Stimulated activated memory B cell treated with anti-CD40 and anti-IgM and Interleukin-4, amounts not matched to agents 10 μg/mL and 1 μg/mL and 100 μg/mL, for 72 hours (primary cell): ENCODE measurements at regions not wholly inside any gene's neighbourhood (a gene's known extent, or its start where the extent isn't known, plus 50 kb on each side); places are given as distances from the start of the nearest gene placed in this dataset.

Source experiments
- ATAC-seq: fragments of 150-1000 bp; cut with Tn5 transposase; 2 replicates; pipeline ENCODE4 v1.10.0; 2021
- H3K27ac Mint-ChIP-seq: one replicate; pipeline ENCODE4 v1.8.0; 2022; ENCODE audit warnings: mild to moderate bottlenecking, mixed read lengths
- H3K27me3 Mint-ChIP-seq: one replicate; pipeline ENCODE4 v1.8.0; 2022; ENCODE audit warnings: mixed read lengths
- H3K36me3 Mint-ChIP-seq: one replicate; pipeline ENCODE4 v1.8.0; 2022; ENCODE audit warnings: mixed read lengths
- H3K4me1 Mint-ChIP-seq: one replicate; pipeline ENCODE4 v1.8.0; 2022; ENCODE audit warnings: mixed read lengths
- H3K4me3 Mint-ChIP-seq: one replicate; pipeline ENCODE4 v1.8.0; 2022; ENCODE audit warnings: mild to moderate bottlenecking, moderate library complexity, mixed read lengths
- H3K9me3 Mint-ChIP-seq: one replicate; pipeline ENCODE4 v1.8.0; 2022; ENCODE audit warnings: mixed read lengths

- ATAC-seq: no peak
- peaks cover 35% of the 10 kb centered on the region for H3K4me1 Mint-ChIP-seq
- H3K27me3 Mint-ChIP-seq: no peaks in the 10 kb centered on the region
- no peaks in the 10 kb centered on the region for H3K36me3 Mint-ChIP-seq
- no peaks in the 10 kb centered on the region for H3K9me3 Mint-ChIP-seq
- H3K4me3 Mint-ChIP-seq: no peak overlapping the region
- no peak overlapping the region for H3K27ac Mint-ChIP-seq
Observed at GRCh38 chr14:61638595-61639387, 56.5 kb upstream of the HIF1A start.

- Mint-ChIP-seq H3K36me3 (no peaks in the 10 kb centered on the region), H3K27ac (no peak overlapping the region)
- no peak for ATAC-seq
Observed at GRCh38 chr14:61640158-61641136, 54.9 kb upstream of the HIF1A start.

GRCh38 chr14:61641914-61642613 lies 53.2 kb upstream of the HIF1A start:
- no peak for ATAC-seq
- no peaks in the 10 kb centered on the region for H3K9me3 Mint-ChIP-seq
- H3K27ac Mint-ChIP-seq: no peak overlapping the region
- H3K27me3 Mint-ChIP-seq: no peaks in the 10 kb centered on the region
- no peak overlapping the region for H3K4me3 Mint-ChIP-seq
- H3K4me1 Mint-ChIP-seq: peaks cover 32% of the 10 kb centered on the region
- no peaks in the 10 kb centered on the region for H3K36me3 Mint-ChIP-seq

More at GRCh38 chr14:61640158-61641136, 54.9 kb upstream of the HIF1A start:
- peaks cover 46% of the 10 kb centered on the region for H3K4me1 Mint-ChIP-seq
- no peak overlapping the region for H3K4me3 Mint-ChIP-seq
- H3K9me3 Mint-ChIP-seq: no peaks in the 10 kb centered on the region
- H3K27me3 Mint-ChIP-seq: no peaks in the 10 kb centered on the region

DNA sequence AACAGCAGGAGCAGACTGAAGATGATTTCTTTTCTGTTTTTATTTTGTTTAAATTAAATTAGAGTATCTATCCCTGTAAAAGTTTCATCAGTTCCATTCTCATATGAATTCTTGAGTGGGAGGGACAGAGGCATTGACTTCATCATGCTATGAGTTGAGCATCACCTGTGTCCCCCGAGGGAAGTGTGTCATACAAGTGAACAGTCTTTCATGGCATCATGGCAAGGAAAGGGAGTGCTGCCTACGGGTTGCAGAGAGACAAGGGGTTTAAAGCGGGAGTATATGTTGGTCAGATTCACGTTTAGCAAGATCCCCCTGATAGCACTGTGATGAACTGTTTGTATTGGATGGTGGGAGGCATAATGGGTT lies 52.7 kb upstream of the HIF1A start:
- ATAC-seq: no peak
- Mint-ChIP-seq H3K27me3 (no peaks in the 10 kb centered on the region), H3K4me3 (no peak overlapping the region), H3K27ac (no peak overlapping the region), H3K4me1 (peaks cover 28% of the 10 kb centered on the region), H3K9me3 (no peaks in the 10 kb centered on the region), H3K36me3 (no peaks in the 10 kb centered on the region)

DNA sequence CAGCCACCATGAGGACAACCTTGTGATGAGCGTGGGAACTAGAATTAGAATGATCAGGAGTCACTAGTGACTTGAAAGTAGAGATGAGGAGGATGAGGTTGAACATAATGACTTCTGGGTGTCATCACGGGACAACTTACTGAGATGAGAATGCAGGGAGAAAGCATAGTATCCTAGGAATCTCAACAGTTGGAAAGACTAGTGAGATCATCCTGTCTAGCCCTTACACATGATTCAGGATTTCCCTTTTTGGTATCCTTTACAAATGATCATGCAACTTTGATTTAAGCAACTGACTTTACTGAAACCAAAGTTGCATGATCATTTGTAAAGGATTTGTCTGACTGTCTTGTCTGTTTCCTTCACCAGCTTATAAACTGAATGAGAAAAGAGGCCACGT lies 51.8 kb upstream of the HIF1A start:
- peak overlapping the region; percentile 75 for H3K27ac Mint-ChIP-seq
- H3K27me3 Mint-ChIP-seq: no peaks in the 10 kb centered on the region
- H3K4me3 Mint-ChIP-seq: no peak overlapping the region
- H3K36me3 Mint-ChIP-seq: no peaks in the 10 kb centered on the region
- peaks cover 28% of the 10 kb centered on the region for H3K4me1 Mint-ChIP-seq
- no peak for ATAC-seq
- no peaks in the 10 kb centered on the region for H3K9me3 Mint-ChIP-seq

DNA sequence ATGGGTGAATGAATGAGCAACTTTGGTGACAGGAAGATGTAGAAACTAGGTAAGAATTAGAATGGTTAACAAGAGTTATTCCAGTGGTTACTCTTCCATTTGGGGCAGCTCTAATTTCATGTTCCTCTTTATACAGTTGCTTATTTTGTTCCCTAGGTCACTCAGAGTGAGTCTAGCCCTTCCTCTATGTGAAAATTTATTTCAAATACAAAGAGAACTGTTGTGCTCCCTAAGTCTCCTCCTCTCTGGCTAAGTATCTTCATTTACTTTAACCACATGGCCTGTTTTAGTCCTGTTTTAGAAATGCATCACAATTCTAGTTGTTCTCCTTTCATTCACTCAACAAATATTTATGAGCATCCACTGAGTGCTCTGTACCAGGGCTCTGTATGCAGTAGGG lies 51.1 kb upstream of the HIF1A start:
- Mint-ChIP-seq H3K36me3 (no peaks in the 10 kb centered on the region), H3K27ac (peak overlapping the region; percentile 75), H3K4me3 (no peak overlapping the region), H3K9me3 (no peaks in the 10 kb centered on the region), H3K4me1 (peaks cover 28% of the 10 kb centered on the region), H3K27me3 (no peaks in the 10 kb centered on the region)
- ATAC-seq: no peak

DNA sequence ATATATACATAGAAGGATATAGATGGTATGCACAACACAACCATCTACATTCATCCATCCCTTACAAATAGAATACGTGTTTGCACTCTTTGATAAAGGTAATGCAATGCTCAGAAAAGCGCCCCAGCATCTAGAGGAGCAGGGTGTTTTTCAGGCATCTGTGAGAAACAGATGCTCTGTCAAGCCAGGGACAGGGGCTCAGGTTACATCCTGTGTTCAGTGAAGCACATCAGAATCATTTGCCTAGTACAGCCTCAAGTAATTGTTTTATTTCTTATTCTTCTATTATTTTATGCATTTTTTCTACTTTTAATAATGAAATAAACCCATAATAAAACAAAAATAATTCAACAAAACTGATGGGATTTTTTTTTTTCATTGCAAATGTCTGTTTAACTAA lies 50.5 kb upstream of the HIF1A start:
- ATAC-seq: peak; percentile 64
- no peak overlapping the region for H3K4me3 Mint-ChIP-seq
- H3K27me3 Mint-ChIP-seq: no peaks in the 10 kb centered on the region
- peaks cover 28% of the 10 kb centered on the region for H3K4me1 Mint-ChIP-seq
- H3K9me3 Mint-ChIP-seq: no peaks in the 10 kb centered on the region
- H3K36me3 Mint-ChIP-seq: no peaks in the 10 kb centered on the region
- peak overlapping the region; percentile 75 for H3K27ac Mint-ChIP-seq

DNA sequence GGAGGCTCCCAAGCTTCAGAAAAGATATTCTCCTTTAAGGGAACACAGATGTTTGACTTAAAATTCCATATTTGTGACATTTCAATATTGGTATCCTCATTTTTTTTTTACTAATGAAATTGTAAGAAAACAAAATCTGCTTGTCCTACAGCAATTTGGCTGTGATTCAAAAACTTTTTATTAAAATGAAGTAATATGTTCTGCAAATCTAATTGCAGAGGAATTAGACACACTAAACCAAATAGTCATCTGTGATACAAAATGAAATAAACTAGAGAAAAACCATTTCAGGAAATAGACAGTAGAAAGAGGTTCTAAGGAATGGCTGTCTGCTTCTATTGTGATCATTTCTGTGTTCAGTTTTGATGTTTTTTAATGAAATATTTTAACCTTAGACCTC lies 50.1 kb upstream of the HIF1A start:
- Mint-ChIP-seq H3K9me3 (no peaks in the 10 kb centered on the region), H3K36me3 (no peaks in the 10 kb centered on the region), H3K4me1 (peaks cover 28% of the 10 kb centered on the region), H3K4me3 (no peak overlapping the region), H3K27ac (no peak overlapping the region), H3K27me3 (no peaks in the 10 kb centered on the region)
- ATAC-seq: no peak
